SKM-1 (cell line): ENCODE measurements at regions not wholly inside any gene's neighbourhood (a gene's known extent, or its start where the extent isn't known, plus 50 kb on each side); places are given as distances from the start of the nearest gene placed in this dataset.

Experiments
- DNase-seq: peaks from one replicate; lab custom pipeline; 2025; ENCODE audit not compliant: unreplicated experiment; lab: John Stamatoyannopoulos, UW

DNA sequence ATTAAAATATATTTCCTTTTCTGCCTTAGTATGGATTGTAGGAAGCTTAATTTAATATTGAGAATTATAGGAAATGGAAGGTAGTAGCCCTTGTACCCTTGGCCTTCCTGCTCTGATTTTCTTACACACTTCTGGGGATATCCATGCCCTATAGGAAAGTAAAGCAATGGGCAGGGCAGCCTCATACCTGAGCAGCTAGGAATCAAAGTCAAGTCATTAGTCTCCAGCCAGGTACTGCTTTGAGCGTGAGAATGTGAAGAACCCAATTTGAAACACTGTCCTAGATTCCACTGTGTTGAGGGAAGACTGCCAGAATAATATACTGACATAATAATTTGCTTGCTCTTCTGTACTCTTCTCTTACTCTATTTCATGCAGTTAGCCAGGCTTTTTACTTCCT is 51.0 kb upstream of the L3MBTL3 start:
- no peak for DNase-seq

DNA sequence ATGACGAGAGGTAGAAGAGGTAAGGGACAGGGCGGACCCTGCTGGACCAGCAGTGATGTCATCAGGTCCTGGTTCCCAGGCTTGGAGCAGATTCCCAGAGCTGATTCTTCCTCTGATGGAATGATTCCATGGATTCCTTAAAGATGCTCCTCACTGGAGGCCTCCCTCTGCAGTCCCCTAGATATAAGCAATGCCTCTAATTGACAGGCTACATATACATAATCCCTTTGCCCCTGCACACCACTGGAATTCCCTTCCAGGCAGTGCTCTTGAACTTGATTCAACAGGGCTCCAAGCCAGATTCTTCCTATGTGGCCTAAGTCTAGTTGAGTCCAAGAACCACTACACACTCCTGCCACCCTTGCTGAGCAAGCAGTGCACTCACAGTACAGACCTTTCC is 52.3 kb upstream of the L3MBTL3 start:
- DNase-seq, result no peak

DNA sequence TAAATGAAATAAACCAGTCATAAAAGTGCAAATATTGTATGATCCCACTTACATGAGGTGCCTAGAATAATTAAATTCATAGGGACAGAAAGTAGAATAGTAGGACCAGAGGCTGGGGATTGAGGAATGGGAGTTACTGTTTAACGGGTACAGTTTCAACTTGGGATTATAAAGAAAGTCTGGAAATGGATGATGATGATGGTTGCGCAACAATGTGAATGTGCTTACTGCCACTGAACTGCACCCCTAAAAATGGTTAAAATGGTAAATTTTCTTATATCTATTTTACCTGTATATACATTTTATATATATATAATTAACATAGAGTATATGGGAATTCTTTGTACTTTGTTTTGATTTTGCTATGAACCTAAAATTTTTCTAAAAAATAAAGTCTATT is 53.3 kb upstream of the L3MBTL3 start:
- no peak for DNase-seq

DNA sequence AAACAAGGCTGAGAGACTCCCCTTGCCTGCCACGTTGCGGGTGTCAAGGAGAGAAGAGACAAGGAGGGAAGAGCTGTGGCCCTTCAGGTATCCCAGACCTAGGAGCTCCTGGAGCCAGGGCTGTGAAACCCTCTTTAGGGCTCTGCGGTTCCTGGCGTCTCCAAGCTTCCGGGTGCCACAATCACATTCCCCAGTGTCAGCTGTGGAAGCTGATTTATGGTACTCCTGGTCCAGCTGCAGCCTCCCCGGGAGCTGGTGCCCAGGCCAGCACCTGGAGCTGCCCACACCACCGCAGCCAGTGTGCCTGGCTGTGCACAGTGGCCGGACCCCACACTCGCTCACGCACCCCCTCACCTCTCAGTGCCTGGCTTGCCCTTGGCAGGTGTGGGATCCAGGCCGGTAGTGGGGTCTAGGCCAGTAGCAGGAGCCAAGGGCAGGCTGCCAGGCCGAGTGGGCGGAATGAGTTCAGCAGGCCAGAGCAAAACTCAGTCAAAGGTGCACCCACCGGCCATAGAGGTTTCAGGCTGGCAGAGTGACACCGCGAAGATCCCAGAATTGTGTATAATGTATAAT is 58.9 kb upstream of the L3MBTL3 start:
- DNase-seq, result no peak

DNA sequence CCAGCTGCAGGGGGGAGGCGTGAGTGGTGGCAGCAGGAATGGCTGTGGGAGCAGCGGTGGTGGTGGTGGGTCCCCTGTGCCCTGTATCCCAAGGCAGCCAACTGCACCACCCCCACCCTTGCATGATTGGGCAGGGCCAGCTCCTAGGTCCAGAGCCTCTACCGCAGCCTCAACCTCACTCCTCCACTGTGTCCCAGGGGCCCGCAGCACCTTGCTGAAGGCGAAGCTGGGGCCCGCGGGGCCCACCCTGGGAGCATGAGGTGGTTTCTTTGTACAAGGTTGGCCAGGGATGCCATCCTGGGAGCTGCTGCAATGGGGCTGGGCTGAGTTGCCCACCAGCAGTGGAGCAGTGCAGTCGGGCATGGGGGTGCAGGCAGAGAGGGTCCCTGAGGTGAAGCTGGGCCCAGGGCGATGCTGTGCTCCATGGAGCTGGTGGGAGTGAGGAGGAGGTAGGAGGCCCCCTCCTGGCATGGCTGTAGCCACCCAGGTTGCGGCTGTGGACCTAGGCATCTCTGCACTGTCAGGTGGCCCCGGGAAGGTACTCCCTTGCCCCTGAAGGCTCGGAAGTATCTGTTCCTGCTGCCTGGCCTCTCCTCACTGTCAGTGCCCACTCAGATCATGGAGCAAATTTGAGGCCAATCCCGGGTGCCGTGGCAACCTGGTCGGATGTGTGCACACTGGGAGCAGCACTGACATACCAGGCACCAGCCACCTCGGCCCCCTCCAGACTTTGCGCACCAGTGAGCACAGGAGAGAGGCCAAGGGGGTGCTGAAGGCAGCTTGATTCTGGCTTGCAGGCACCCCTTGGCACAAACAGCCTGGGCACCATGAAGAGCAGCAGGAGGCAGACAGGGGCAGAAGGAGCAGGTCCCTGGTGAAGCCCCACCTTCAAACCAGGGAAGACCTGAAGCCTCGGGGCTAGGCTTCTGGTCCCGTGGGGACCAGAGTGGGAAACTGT is 60.2 kb upstream of the L3MBTL3 start:
- no peak for DNase-seq

DNA sequence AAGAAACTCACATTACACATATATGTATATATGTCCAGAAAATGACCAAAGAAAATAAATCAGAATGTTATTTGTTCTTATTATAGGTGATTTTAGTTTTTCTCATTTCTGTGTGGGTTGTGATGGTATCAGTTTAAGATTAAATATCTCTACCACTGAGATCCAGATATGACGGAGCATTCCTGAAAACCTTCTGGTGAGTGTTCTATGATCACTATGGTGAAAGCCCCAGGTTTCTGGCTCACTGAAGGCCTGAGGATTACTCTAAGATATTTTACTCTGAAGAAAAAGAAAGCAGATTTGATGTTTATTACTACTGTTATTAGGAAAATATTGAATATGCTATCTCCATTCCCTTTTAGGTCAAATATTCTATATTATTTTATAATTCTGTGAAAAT is 62.8 kb upstream of the L3MBTL3 start:
- no peak for DNase-seq

DNA sequence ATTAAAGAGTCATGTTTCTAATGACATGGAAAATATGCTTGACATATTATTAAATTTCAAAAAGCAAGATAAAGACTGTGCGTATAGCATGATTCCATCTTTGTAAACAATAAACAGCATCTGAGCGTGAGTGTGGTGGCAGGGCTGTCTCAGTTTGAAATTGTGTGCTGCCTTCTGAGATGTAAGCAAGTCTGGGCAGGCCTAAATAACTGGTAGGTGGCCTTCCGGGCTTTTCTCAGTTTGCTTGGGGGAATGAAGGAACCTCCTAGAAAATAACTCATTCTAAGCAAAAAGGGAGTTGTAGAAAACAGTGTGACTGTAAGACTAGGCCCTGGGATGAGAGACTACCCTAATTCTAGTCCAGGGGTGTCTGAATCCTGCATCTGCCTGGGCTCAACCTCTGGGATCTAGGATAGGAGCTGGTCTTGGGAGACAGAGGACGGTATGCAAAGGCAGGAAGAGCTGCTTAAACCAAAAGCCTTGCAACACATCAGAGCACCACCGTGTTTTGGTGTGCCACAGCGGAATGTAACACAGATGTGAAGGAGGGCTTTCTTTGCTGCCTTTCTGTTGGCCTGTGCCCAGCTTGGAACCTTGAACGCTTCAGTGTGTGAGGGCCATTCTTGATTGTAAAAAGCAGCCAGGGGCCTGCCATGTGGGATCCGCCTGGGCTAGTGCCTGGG is 63.5 kb upstream of the L3MBTL3 start:
- DNase-seq, result no peak

DNA sequence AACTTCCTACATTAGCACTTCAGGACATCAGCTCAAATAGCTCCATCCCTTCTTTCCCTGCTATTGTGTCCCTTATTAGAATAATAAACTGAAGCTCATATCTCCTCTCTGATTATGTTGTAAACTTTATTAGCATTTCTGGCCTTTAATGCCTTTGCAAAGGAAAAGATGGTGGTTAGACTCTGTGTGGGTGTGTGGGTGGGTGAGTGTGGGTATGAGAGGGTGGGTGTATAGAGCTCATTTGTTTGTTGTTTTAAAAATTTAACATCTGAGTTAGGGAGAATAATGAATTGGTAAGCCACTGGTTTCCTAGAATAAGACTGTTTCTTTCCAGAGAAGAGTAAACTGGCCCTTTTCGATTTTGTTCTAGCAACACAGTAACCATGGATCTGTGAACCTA is 70.6 kb upstream of the L3MBTL3 start:
- no peak for DNase-seq

DNA sequence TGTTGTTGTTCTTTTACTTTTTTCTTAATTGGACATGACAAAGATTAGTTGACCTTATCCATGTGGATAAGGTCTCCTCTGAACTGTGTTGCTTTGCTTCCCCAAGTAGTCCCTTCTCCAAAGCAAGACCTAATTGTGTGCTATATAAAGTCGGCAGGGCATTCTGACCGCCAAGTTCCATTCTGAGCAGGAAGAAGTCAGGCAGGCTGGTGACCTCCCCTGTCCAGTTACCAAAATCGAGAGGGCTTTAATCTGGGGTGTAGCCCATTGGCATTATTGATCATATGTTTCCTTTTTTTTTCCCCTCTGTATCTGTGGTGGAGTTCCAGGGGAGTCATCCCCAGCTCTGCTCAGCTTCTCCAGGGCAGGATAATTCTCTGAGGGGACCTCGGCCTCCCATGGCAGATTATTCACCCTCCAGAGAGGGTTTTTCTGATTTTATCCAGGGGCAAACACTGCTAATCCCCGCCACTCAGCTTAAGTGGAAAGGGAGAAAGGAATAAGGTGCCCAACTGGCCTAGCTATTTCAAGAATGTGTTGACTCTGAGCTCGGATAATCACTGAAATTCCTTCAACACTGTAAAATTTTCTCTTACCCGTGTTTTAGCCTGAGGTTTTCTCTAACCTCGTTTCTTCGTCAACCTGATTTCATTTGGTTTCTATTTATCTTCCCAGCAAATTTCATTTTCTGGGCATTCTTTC is 71.8 kb upstream of the L3MBTL3 start:
- DNase-seq, result no peak

DNA sequence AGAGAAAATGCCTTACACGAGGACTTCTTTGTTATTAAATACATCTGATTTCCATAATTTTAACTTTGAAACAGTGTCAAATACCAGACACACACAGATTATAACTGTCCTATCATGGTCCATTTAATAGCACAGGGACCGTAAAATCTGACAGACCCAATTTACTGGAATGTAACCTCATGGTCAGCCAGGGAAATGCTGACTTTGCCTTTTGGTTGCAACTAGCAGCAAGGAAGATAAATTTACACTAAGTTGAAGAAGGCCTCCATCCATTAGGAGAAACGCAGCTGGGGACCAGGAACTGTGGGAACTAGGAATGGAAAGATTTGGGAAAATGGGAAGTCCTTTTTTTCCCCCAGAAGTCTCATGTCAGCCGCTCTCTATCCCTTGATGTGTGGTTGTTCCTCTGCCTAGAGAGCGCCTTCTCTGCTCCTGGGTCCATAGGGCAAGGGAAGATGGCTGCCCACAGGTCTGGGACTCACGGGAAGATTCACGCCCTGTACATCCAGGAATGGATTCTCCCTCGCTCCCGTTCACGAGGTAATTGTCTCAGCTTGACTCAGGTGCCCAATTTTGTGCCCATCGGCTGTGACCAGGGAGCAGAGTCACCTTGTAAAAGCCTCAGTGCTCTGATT is 74.6 kb upstream of the L3MBTL3 start:
- no peak for DNase-seq

DNA sequence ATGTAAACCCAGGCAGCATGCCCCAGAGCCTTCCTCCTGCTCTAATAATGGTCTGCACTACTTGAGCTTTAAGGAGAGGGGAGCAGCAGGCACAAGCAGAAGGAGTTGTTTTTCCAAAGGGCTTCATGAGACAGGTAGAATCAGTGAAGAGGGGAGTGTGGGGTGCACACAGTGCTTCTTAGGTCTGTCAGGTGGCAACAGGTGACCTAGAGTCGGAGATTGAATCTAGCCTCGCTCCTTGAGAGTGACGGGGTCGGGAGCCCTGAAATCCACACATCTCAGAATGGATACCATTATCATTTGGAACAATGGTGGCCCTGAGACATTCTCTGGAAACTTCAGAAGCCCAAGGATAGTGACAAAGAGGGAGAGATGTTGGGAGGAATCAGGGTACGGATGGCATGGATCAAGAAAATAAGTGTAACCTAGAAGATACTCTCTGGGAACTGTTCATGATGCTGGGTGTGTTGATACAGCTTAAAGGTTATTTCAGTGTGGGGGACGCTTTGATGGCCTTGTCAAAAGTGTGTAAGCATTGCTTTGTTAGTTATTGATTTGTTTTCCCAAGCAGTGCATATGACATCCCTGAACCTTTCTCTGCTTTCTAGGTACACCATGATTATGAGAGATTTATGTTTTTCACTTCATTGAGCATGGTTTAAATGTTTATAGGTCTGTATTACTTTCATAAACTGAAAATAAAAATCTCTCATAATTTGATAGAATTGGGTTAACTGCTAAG is 77.8 kb upstream of the L3MBTL3 start:
- no peak for DNase-seq

DNA sequence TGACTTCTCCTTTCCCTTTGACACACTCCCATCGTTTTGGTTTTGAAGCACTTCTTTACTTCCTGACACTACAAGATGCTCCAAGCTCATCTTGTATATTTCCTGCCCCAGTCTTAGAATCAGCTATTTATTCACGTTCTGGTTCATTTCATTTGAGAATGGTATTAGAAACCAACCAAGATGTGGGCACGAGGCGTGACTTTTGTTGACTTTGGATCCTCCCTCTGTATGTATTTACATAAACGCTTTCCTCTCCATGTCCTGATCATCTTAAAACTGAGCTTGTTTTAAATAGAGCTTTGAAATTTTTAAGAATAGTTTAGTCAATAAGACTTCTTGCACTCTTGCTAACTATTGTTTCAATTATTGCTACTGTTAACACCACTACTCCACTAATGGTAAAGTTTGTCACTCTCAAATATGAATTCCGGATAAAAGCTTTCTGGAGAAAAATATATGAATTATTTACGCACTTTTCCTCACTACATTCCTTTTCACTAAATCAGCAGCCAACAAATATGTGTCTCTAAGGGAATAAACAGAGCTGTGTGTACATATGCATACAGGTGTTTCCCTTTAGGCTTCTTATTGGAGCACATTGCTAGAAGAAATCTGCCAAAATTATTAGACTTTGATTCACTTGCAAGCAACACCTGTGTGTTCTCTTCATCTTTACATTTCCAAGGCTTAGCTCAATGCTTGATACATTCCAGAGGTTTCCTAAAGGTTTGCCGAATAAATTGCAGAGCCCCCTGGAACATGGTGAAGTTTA is 77.3 kb upstream of the TMEM244 start:
- DNase-seq, result no peak

DNA sequence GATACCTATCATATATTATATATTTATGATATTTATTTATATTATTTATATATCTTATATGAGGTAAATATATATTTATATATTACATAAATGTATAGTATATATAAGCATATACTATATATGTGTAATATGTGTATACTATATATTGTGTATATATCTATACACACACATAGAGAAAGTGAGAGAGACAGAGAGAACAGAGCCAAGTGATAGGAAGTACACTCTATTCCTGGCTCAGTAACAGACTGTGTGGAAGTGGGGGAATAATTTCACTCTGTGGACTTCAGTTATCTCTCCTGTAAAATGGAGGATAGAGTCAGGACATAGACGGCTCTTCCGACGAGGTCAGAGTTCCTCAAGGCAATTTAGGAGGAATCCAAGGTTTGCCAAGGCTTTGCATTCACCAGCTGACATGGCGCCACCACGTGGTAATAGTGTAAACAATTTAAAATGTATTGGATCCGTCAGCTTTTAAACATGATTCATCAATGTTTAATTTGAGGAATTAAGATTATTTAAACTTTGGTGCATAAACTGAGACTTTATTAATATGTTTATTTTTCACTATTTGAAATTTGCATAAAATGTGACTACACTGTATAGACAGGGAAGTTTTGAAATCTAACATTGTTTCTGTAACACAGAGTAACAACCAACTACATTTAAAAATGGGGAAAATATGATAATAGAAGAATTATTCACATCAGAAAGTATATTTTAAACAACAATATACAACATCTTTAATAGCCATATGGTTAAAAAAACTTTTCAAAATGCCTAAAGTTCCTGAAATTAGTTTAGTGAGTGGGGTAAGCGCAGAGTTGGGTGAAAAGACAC is 75.4 kb upstream of the TMEM244 start:
- peak; percentile 30 for DNase-seq

DNA sequence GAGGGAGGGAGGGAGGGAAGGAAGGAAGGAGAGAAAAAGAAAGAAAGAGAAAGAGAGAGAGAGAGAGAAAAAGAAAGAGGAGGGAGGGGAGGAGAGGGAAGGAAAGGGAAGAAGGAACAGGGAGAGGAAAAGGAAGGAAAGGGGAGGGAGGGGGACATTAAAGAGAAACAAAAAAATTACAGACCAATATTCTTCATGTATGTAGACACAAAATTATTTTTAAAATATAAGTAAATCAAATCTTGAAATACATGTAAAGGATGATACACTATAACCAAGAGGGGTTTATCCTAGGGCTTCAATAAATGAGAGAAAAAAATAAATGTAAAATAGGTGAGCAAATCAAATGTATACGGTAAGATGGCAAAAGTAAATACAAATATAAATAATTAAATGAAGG is 71.2 kb upstream of the TMEM244 start:
- no peak for DNase-seq

DNA sequence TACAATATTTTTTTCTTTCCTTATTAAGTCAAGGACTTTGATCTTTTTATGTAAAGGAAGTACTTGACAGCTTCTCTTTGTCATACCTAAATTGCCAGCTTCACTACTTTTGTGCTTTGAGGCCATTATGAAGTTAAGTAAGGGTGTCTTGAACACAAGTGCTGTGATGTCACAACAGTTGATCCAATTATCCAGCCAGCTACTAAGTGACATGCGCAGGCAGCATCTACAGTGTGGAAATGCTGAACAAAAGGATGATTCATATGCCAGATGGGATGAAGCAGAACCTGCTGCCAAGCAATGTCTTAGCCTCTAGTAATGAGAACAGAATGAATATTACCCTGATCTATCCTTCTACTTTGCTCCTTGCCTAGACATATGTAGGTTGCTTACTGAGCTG is 68.3 kb upstream of the TMEM244 start:
- no peak for DNase-seq

DNA sequence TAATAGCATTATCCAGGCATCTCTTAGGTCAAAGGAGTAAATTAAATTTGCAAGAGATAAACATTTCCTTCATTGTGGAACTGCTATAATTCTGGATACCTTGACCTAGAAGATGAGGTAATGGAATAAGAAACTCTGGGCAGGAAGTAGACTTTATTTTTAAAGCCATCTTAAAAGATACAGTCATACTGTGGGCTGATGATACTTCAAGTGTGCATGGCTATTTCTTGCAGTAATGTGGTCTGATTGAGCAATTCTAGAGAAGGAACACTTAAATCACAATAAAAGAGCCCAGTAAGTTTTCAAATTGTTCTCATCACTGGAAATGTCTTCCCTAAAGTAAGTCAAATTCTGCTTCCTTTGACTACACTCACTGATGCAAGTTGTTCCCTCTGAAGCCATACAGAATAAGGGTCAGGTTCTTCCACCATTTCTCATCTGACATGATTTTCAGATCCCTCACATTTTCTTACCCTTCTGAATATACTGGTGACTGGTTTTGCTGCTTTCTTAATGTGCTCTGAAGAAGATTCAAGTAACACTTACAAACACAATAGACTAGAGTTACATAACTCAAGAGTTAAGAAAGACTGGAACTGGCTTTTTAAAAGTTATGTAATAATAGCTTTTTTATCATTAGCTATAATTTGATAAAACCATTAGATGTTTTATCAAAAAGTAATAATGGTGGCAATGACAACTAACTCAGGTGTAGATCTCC is 62.6 kb upstream of the TMEM244 start:
- DNase-seq, result peak; percentile 71

DNA sequence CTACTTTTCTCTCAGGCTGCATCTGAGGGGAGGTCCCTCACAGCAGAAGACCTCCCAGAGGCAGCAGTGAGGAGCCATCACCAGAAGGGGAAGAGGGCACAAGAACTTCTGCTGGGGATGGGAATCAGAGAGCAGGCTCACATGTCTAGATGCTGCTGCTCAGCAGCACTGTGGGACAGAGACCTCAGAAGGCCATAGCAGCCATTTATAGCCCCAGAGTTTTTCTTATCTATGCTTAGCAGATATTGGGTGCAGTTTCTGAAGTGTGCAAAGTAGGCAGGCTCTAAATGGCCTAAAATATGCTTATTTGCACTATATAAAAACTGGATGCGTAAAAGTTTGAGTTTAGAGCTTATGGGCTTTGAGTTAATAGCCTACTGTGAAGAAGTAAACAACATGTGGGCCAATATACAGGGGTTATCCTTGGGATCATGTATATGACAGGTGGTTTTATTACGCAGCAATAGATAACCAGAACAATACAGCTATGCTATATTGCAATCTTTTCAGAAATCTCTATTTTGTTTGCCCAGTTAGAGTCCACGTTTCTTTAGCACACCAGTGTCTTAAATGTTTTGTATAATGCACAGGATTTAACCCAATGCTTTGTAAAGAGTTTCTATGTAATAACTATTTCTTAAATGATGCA is 60.2 kb upstream of the TMEM244 start:
- no peak for DNase-seq
